ENCODE measurements at regions not wholly inside any gene's neighbourhood (a gene's known extent, or its start where the extent isn't known, plus 50 kb on each side); places are given as distances from the start of the nearest gene placed in this dataset.
A peak's percentile ranks its signal among the peaks of the same experiment; 100 is the strongest.

- Mint-ChIP-seq H3K27ac (no peak overlapping the region), H3K36me3 (ENCODE audit: low read depth) (no peaks in the 10 kb centered on the region), H3K9me3 (peaks cover 5% of the 10 kb centered on the region), H3K4me3 (no peak overlapping the region), H3K4me1 (no peaks in the 10 kb centered on the region), H3K27me3 (ENCODE audit: low read depth) (no peaks in the 10 kb centered on the region)
- TF ChIP-seq CTCF (IDR thresholded peaks at IDR 0.05; ENCODE audit: unreplicated experiment in 3 of 3), result no peak
Observed at GRCh38 chr3:112735926-112736325, 95.0 kb upstream of the CCDC80 start.

- peak; percentile 32 to 51 (median 46) for TF ChIP-seq CTCF (IDR thresholded peaks at IDR 0.05; ENCODE audit: unreplicated experiment in 3 of 3)
- H3K4me1 Mint-ChIP-seq, result no peaks in the 10 kb centered on the region
- H3K36me3 Mint-ChIP-seq (ENCODE audit: low read depth), result no peaks in the 10 kb centered on the region
- no peak overlapping the region for H3K4me3 Mint-ChIP-seq
- peaks cover 5% of the 10 kb centered on the region for H3K9me3 Mint-ChIP-seq
- H3K27me3 Mint-ChIP-seq (ENCODE audit: low read depth), result no peaks in the 10 kb centered on the region
- H3K27ac Mint-ChIP-seq, result no peak overlapping the region
Observed at GRCh38 chr3:112734736-112735350, 93.9 kb upstream of the CCDC80 start.

GRCh38 chr3:112734171-112734570 lies 93.2 kb upstream of the CCDC80 start:
- H3K36me3 Mint-ChIP-seq (ENCODE audit: low read depth), result no peaks in the 10 kb centered on the region
- peaks cover 5% of the 10 kb centered on the region for H3K9me3 Mint-ChIP-seq
- no peak overlapping the region for H3K4me3 Mint-ChIP-seq
- H3K27ac Mint-ChIP-seq, result no peak overlapping the region
- TF ChIP-seq CTCF (IDR thresholded peaks at IDR 0.05; ENCODE audit: unreplicated experiment in 3 of 3), result no peak
- H3K4me1 Mint-ChIP-seq, result no peaks in the 10 kb centered on the region
- no peaks in the 10 kb centered on the region for H3K27me3 Mint-ChIP-seq (ENCODE audit: low read depth)

GRCh38 chr3:112730210-112730609 lies 89.3 kb upstream of the CCDC80 start:
- no peak for TF ChIP-seq CTCF (IDR thresholded peaks at IDR 0.05; ENCODE audit: unreplicated experiment in 3 of 3)
- H3K4me3 Mint-ChIP-seq, result no peak overlapping the region
- H3K4me1 Mint-ChIP-seq, result no peaks in the 10 kb centered on the region
- H3K27ac Mint-ChIP-seq, result no peak overlapping the region
- H3K27me3 Mint-ChIP-seq (ENCODE audit: low read depth), result no peaks in the 10 kb centered on the region
- H3K9me3 Mint-ChIP-seq, result peaks cover 5% of the 10 kb centered on the region
- H3K36me3 Mint-ChIP-seq (ENCODE audit: low read depth), result no peaks in the 10 kb centered on the region

- no peak for TF ChIP-seq CTCF (IDR thresholded peaks at IDR 0.05; ENCODE audit: unreplicated experiment in 3 of 3)
- H3K9me3 Mint-ChIP-seq, result no peaks in the 10 kb centered on the region
Observed at GRCh38 chr3:112721231-112721630, 80.3 kb upstream of the CCDC80 start.

GRCh38 chr3:112718967-112719366 lies 78.0 kb upstream of the CCDC80 start:
- H3K4me3 Mint-ChIP-seq, result no peak overlapping the region
- no peak for TF ChIP-seq CTCF (IDR thresholded peaks at IDR 0.05; ENCODE audit: unreplicated experiment in 3 of 3)
- H3K27me3 Mint-ChIP-seq (ENCODE audit: low read depth), result no peaks in the 10 kb centered on the region
- H3K4me1 Mint-ChIP-seq, result peaks cover 11% of the 10 kb centered on the region
- H3K27ac Mint-ChIP-seq, result no peak overlapping the region
- no peaks in the 10 kb centered on the region for H3K36me3 Mint-ChIP-seq (ENCODE audit: low read depth)
- H3K9me3 Mint-ChIP-seq, result no peaks in the 10 kb centered on the region

More at GRCh38 chr3:112721231-112721630, 80.3 kb upstream of the CCDC80 start:
- Mint-ChIP-seq H3K27me3 (ENCODE audit: low read depth) (no peaks in the 10 kb centered on the region), H3K36me3 (ENCODE audit: low read depth) (no peaks in the 10 kb centered on the region), H3K27ac (peak overlapping the region in 1 of 3 experiments; percentile 66), H3K4me3 (no peak overlapping the region), H3K4me1 (peaks cover 11% of the 10 kb centered on the region)

All from nephron (organoid).